Muscle of leg (tissue), 3 donors: ENCODE measurements at regions not wholly inside any gene's neighbourhood (a gene's known extent, or its start where the extent isn't known, plus 50 kb on each side); places are given as distances from the start of the nearest gene placed in this dataset.

Experiments used
- DNase-seq: peaks from one replicate; pipeline ENCODE4 v3.0.0; 2013
- H3K27ac ChIP-seq: one replicate; pipeline ENCODE4 v1.5.1; 2013; ENCODE audit warnings: mild to moderate bottlenecking, low read length, control low read depth
- H3K27me3 ChIP-seq: one replicate; pipeline ENCODE4 v1.6.1; 2013; ENCODE audit warnings: low read length; ENCODE audit not compliant: control insufficient read depth, insufficient read depth
- H3K36me3 ChIP-seq: one replicate; pipeline ENCODE4 v1.6.1; 2013; ENCODE audit warnings: low read length; ENCODE audit not compliant: control insufficient read depth, insufficient read depth
- H3K4me1 ChIP-seq: one replicate; pipeline ENCODE4 v1.6.1; 2013; ENCODE audit warnings: low read length; ENCODE audit not compliant: control insufficient read depth, insufficient read depth
- H3K4me3 ChIP-seq: one replicate; pipeline ENCODE4 v1.5.1; 2013; ENCODE audit warnings: low read length, control low read depth
- H3K9me3 ChIP-seq: replicated peaks from 2 replicates; pipeline ENCODE4 v1.6.1; 2013; ENCODE audit warnings: low read depth, low read length; ENCODE audit not compliant: control insufficient read depth
- WGBS: methylation state at CpG from one replicate; pipeline ENCODE4 v1.1.5; 2013; ENCODE audit warnings: missing lambda C conversion rate; ENCODE audit not compliant: insufficient coverage; 5-methylcytosine and 5-hydroxymethylcytosine counted together

- H3K27ac ChIP-seq = no peak overlapping the region
- no peaks in the 10 kb centered on the region for H3K36me3 ChIP-seq
- no peaks in the 10 kb centered on the region for H3K9me3 ChIP-seq
- WGBS = 40% methylated on average over 1 of the region's 3 CpGs
- no peaks in the 10 kb centered on the region for H3K4me1 ChIP-seq
- H3K27me3 ChIP-seq = peaks cover 3% of the 10 kb centered on the region
- H3K4me3 ChIP-seq = no peak overlapping the region
- no peak for DNase-seq
These were observed 484.6 kb downstream of the VRK1 start for GRCh38 chr14:97281741-97282140.

- no peaks in the 10 kb centered on the region for H3K36me3 ChIP-seq
- H3K4me3 ChIP-seq = no peak overlapping the region
- no peak overlapping the region for H3K27ac ChIP-seq
- H3K4me1 ChIP-seq = no peaks in the 10 kb centered on the region
- peaks cover 3% of the 10 kb centered on the region for H3K27me3 ChIP-seq
- no peak for DNase-seq
- 75% methylated on average over 1 of the region's 7 CpGs for WGBS
- no peaks in the 10 kb centered on the region for H3K9me3 ChIP-seq
These were observed 485.2 kb downstream of the VRK1 start for GRCh38 chr14:97282210-97283004.

- DNase-seq = no peak
- H3K4me3 ChIP-seq = no peak overlapping the region
- H3K4me1 ChIP-seq = no peaks in the 10 kb centered on the region
- no peaks in the 10 kb centered on the region for H3K9me3 ChIP-seq
- no peak overlapping the region for H3K27ac ChIP-seq
- H3K27me3 ChIP-seq = no peaks in the 10 kb centered on the region
- WGBS = 81% methylated on average over 4 of the region's 9 CpGs
- H3K36me3 ChIP-seq = no peaks in the 10 kb centered on the region
These were observed 485.8 kb downstream of the VRK1 start for GRCh38 chr14:97283005-97283403.

DNA sequence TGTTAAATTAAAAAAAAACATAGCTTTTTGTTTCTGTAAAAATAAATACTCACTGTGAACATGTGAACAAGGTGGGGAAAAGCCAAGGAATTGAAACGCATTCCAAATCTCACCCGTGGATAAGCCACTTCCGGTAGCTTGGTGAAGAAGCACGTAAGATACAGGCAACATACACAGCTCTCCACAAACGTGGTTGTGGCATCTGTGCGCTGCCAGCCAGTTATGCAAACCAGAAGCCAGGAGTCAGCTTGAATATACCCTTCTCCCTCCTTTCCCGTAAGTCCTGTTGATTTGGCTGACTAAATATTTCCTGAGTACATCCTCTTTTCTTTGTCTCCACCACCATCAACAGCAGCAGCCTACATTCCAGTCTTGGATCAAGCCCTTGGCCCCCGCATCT, 486.2 kb downstream of the VRK1 start:
- Histone ChIP-seq H3K27me3 (no peaks in the 10 kb centered on the region), H3K9me3 (no peaks in the 10 kb centered on the region), H3K27ac (no peak overlapping the region), H3K4me3 (no peak overlapping the region), H3K4me1 (no peaks in the 10 kb centered on the region), H3K36me3 (no peaks in the 10 kb centered on the region)
- WGBS = 74% methylated on average over 7 of the region's 8 CpGs
- DNase-seq = no peak

- WGBS = 70% methylated on average over 6 of the region's 6 CpGs
- Histone ChIP-seq H3K4me3 (no peak overlapping the region), H3K9me3 (no peaks in the 10 kb centered on the region), H3K27ac (no peak overlapping the region), H3K4me1 (no peaks in the 10 kb centered on the region), H3K36me3 (no peaks in the 10 kb centered on the region), H3K27me3 (no peaks in the 10 kb centered on the region)
- DNase-seq = no peak
These were observed 486.7 kb downstream of the VRK1 start for GRCh38 chr14:97283841-97284240.

DNA sequence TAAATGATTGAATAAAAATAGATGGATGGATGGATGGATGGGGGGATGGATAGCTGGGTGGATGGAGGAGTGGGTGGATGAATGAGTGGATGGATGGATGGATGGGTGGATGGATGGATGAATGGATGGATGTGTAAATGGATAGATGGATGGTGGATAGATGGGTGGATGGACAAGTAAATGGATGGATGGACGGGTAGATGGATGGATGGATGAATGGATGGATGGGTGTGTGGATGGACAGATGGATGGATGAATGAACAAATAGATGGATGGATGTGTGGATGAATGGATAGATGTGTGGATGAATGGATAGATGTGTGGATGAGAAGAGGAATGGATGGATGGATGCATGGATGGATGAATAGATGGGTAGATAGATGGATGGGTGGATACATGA, 490.8 kb downstream of the VRK1 start:
- Histone ChIP-seq H3K36me3 (no peaks in the 10 kb centered on the region), H3K4me3 (no peak overlapping the region), H3K27ac (no peak overlapping the region), H3K27me3 (no peaks in the 10 kb centered on the region), H3K9me3 (no peaks in the 10 kb centered on the region), H3K4me1 (no peaks in the 10 kb centered on the region)
- no peak for DNase-seq
- WGBS = 73% methylated on average over 1 of the region's 1 CpG

DNA sequence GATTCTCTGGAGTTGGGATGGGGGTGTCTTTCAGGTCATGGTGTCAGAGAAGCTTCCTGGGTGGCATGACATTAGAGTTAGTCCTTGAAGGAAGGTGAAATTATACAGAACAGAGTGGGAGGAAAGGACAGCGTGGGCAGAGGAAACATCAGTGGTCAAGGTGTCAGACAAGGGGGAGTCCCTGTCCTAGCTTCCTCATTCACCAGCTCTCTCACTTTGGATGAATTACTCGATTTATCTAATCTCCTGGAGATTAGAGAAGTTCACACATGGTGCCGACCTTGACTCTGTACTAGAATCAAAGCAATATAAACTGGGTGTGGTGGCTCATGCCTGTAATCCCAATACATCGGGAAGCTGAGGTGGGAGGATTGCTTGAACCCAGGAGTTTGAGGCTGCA, 492.9 kb downstream of the VRK1 start:
- Histone ChIP-seq H3K27ac (no peak overlapping the region), H3K4me3 (no peak overlapping the region), H3K9me3 (no peaks in the 10 kb centered on the region), H3K4me1 (no peaks in the 10 kb centered on the region), H3K36me3 (no peaks in the 10 kb centered on the region), H3K27me3 (no peaks in the 10 kb centered on the region)
- WGBS = 54% methylated on average over 4 of the region's 4 CpGs
- DNase-seq = no peak

- Histone ChIP-seq H3K36me3 (no peaks in the 10 kb centered on the region), H3K4me3 (no peak overlapping the region), H3K4me1 (no peaks in the 10 kb centered on the region), H3K27ac (no peak overlapping the region), H3K27me3 (no peaks in the 10 kb centered on the region), H3K9me3 (no peaks in the 10 kb centered on the region)
- 79% methylated on average over 2 of the region's 3 CpGs for WGBS
- DNase-seq = no peak
These were observed 493.8 kb downstream of the VRK1 start for GRCh38 chr14:97290977-97291376.

DNA sequence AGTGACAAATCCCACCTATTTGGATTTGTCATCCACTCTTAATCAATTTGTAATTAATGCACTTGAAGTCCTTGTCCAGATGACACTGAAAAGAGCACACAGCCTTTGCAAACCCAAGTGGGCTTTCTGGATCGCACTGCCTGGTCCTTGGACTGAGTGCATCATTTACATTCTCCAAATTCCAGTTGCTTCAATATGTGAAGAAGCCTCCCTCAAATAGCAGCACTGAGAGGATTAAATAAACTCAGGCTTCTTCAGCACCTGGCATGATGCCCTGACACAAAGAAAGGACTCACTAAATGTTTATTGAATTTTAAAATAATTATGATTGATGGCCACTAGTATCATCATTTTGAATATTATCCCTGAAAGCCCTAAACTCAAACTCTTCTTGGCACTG, 496.5 kb downstream of the VRK1 start:
- Histone ChIP-seq H3K27me3 (peaks cover 7% of the 10 kb centered on the region), H3K27ac (no peak overlapping the region), H3K36me3 (no peaks in the 10 kb centered on the region), H3K9me3 (no peaks in the 10 kb centered on the region), H3K4me3 (no peak overlapping the region), H3K4me1 (no peaks in the 10 kb centered on the region)
- DNase-seq = no peak
- WGBS = 20% methylated on average over 1 of the region's 1 CpG

GRCh38 chr14:97295108-97295710, 498.0 kb downstream of the VRK1 start:
- Histone ChIP-seq H3K9me3 (no peaks in the 10 kb centered on the region), H3K27me3 (peaks cover 12% of the 10 kb centered on the region), H3K4me1 (no peaks in the 10 kb centered on the region), H3K27ac (no peak overlapping the region), H3K36me3 (no peaks in the 10 kb centered on the region), H3K4me3 (no peak overlapping the region)
- 33% methylated on average over 3 of the region's 9 CpGs for WGBS
- DNase-seq = no peak
